Keratinocyte (primary cell): ENCODE measurements at regions not wholly inside any gene's neighbourhood (a gene's known extent, or its start where the extent isn't known, plus 50 kb on each side); places are given as distances from the start of the nearest gene placed in this dataset.

Experiments used
- DNase-seq: peaks from one replicate; pipeline ENCODE4 v3.0.0-alpha.2; 2011; ENCODE audit warnings: low read depth, missing footprints, low spot score
- FAIRE-seq: peaks from 2 replicates; lab custom pipeline; 2011; peaks lifted over from hg19 to GRCh38; lab: Jason Lieb, UNC
- H2AFZ ChIP-seq: 2 replicates; pipeline ENCODE4 v1.6.0; 2012; ENCODE audit warnings: low read length, control low read depth, inconsistent platforms; ENCODE audit not compliant: control insufficient read depth
- H3K27ac ChIP-seq: 2 replicates; pipeline ENCODE4 v1.5.1; 2011; ENCODE audit warnings: low read length; ENCODE audit not compliant: control insufficient read depth, insufficient read depth
- H3K27me3 ChIP-seq: 3 replicates; pipeline ENCODE4 v1.6.0; 2011; ENCODE audit warnings: low read length; ENCODE audit not compliant: control insufficient read depth, insufficient read depth; ENCODE audit errors: extremely low read depth
- H3K36me3 ChIP-seq, 2 experiments: 2 replicates in 1 of 2; 3 replicates in 1 of 2; pipeline ENCODE4 v1.5.1; 2011; ENCODE audit warnings: low read length in 2 of 2, mild to moderate bottlenecking in 1 of 2; ENCODE audit not compliant: control insufficient read depth in 2 of 2, insufficient read depth in 2 of 2; ENCODE audit errors: extremely low read depth in 1 of 2
- H3K4me1 ChIP-seq: 3 replicates; pipeline ENCODE4 v1.5.1; 2011; ENCODE audit warnings: low read length; ENCODE audit not compliant: control insufficient read depth, insufficient read depth; ENCODE audit errors: extremely low read depth
- H3K4me2 ChIP-seq: 3 replicates; pipeline ENCODE4 v1.6.0; 2011; ENCODE audit warnings: low read depth, low read length; ENCODE audit not compliant: control insufficient read depth, insufficient read depth; ENCODE audit errors: extremely low read depth
- H3K4me3 ChIP-seq, 3 experiments: fragments of 200-600 bp in 1 of 3; sonication (generic) in 1 of 3; 2 replicates in 2 of 3; 3 replicates in 1 of 3; pipeline ENCODE4 v1.5.1; 2011 to 2016; ENCODE audit warnings: low read length in 3 of 3, mild to moderate bottlenecking in 3 of 3, control low read depth in 2 of 3, inconsistent platforms in 1 of 3, low read depth in 1 of 3, mixed read lengths in 1 of 3, mixed run types in 1 of 3, moderate library complexity in 1 of 3; ENCODE audit not compliant: control insufficient read depth in 2 of 3, insufficient read depth in 2 of 3; ENCODE audit errors: extremely low read depth in 1 of 3
- H3K79me2 ChIP-seq: 2 replicates; pipeline ENCODE4 v1.6.0; 2012; ENCODE audit warnings: low read length; ENCODE audit not compliant: control insufficient read depth, insufficient read depth
- H3K9ac ChIP-seq: 3 replicates; pipeline ENCODE4 v1.6.0; 2011; ENCODE audit warnings: low read length; ENCODE audit not compliant: control insufficient read depth, insufficient read depth; ENCODE audit errors: extremely low read depth
- H3K9me1 ChIP-seq: 3 replicates; pipeline ENCODE4 v1.6.0; 2011; ENCODE audit warnings: low read length; ENCODE audit not compliant: control insufficient read depth, insufficient read depth; ENCODE audit errors: extremely low read depth
- H3K9me3 ChIP-seq: 2 replicates; pipeline ENCODE4 v1.5.1; 2012; ENCODE audit warnings: low read depth, low read length; ENCODE audit not compliant: control insufficient read depth
- H4K20me1 ChIP-seq: 3 replicates; pipeline ENCODE4 v1.6.0; 2011; ENCODE audit warnings: low read length; ENCODE audit not compliant: control insufficient read depth, insufficient read depth; ENCODE audit errors: extremely low read depth
- CTCF ChIP-seq, 3 experiments: IDR thresholded peaks in 1 of 3; conservative IDR thresholded peaks in 1 of 3; optimal IDR thresholded peaks in 1 of 3; 2 replicates in 2 of 3; 3 replicates in 1 of 3; pipeline versions ENCODE3 to v1.5.1; 2011; ENCODE audit warnings: low read length in 3 of 3, mild to moderate bottlenecking in 3 of 3, moderate library complexity in 2 of 3, control low read depth in 1 of 3, inconsistent platforms in 1 of 3; ENCODE audit not compliant: insufficient read depth in 2 of 3; ENCODE audit errors: extremely low read depth in 1 of 3
- EZH2 ChIP-seq: IDR thresholded peaks from one replicate; pipeline ENCODE4 v1.6.1; 2012; ENCODE audit warnings: inconsistent platforms, mild to moderate bottlenecking, low read length, moderate library complexity
- dilution Hi-C: fragments of 300-500 bp; cut with MboI; formaldehyde crosslinking; loops from one replicate; pipeline ENCODE4 v1.7.0; 2020; ENCODE audit warnings: low sequenced_read_pairs; ENCODE audit not compliant: extremely low pct_ligation_motif_present

- no peaks in the 10 kb centered on the region for H3K79me2 ChIP-seq
- H4K20me1 ChIP-seq: no peaks in the 10 kb centered on the region
- no peak overlapping the region for H3K4me2 ChIP-seq
- H3K27me3 ChIP-seq: peaks cover 6% of the 10 kb centered on the region
- no peak overlapping the region for H3K27ac ChIP-seq
- H2AFZ ChIP-seq: no peak overlapping the region
- no peak overlapping the region for H3K9ac ChIP-seq
- no peaks in the 10 kb centered on the region for H3K9me3 ChIP-seq
- no peaks in the 10 kb centered on the region for H3K36me3 ChIP-seq
- no peaks in the 10 kb centered on the region for H3K9me1 ChIP-seq
- H3K4me1 ChIP-seq: no peaks in the 10 kb centered on the region
- dilution Hi-C loops: no loop called here
- DNase-seq: no peak
- H3K4me3 ChIP-seq: no peak overlapping the region
- no peak for TF ChIP-seq EZH2
- no peak for TF ChIP-seq CTCF (optimal IDR thresholded peaks at IDR 0.05 in 1 of 3, IDR thresholded peaks at IDR 0.05 in 1 of 3, conservative IDR thresholded peaks at IDR 0.05 in 1 of 3; ENCODE audit: extremely low read depth in 1 of 3, insufficient read depth in 2 of 3, low read length in 3 of 3)
- FAIRE-seq: no peak
These were observed 123.9 kb upstream of the FER start for GRCh38 chr5:108623826-108624225.

GRCh38 chr5:108620516-108620915 lies 127.2 kb upstream of the FER start:
- no peaks in the 10 kb centered on the region for H3K79me2 ChIP-seq
- no peak overlapping the region for H3K27ac ChIP-seq
- FAIRE-seq (no peak), DNase-seq (no peak)
- TF ChIP-seq CTCF (optimal IDR thresholded peaks at IDR 0.05 in 1 of 3, IDR thresholded peaks at IDR 0.05 in 1 of 3, conservative IDR thresholded peaks at IDR 0.05 in 1 of 3; ENCODE audit: extremely low read depth in 1 of 3, insufficient read depth in 2 of 3, low read length in 3 of 3): no peak
- TF ChIP-seq EZH2: no peak
- no peaks in the 10 kb centered on the region for H3K9me3 ChIP-seq
- no peaks in the 10 kb centered on the region for H3K4me1 ChIP-seq
- no peak overlapping the region for H3K4me3 ChIP-seq
- H3K36me3 ChIP-seq: no peaks in the 10 kb centered on the region
- H3K27me3 ChIP-seq: peaks cover 8% of the 10 kb centered on the region
- no peak overlapping the region for H3K4me2 ChIP-seq
- no peaks in the 10 kb centered on the region for H4K20me1 ChIP-seq
- H2AFZ ChIP-seq: no peak overlapping the region
- H3K9me1 ChIP-seq: no peaks in the 10 kb centered on the region
- H3K9ac ChIP-seq: no peak overlapping the region
- dilution Hi-C loops: no loop called here
